ENCODE measurements at regions not wholly inside any gene's neighbourhood (a gene's known extent, or its start where the extent isn't known, plus 50 kb on each side); places are given as distances from the start of the nearest gene placed in this dataset.

- H4K5ac ChIP-seq (ENCODE audit: low read depth, low read length): no peak overlapping the region
- no peak overlapping the region for H3K4ac ChIP-seq (ENCODE audit: low read depth, low read length)
- 76% methylated on average over 9 of the region's 13 CpGs; no CpG with 5 or more reads in 1 of the 2 experiments for WGBS, 2 experiments (ENCODE audit: extremely low coverage in 2 of 2, insufficient read length in 1 of 2)
- no peak overlapping the region for H3K23ac ChIP-seq (ENCODE audit: low read depth, low read length)
- H3K4me3 ChIP-seq (ENCODE audit: insufficient read depth, low read depth, low read length): no peak overlapping the region
- H2BK20ac ChIP-seq (ENCODE audit: low read depth, low read length): no peak overlapping the region
- no peaks in the 10 kb centered on the region for H3K79me1 ChIP-seq (ENCODE audit: low read depth in 1 of 2, low read length in 2 of 2)
- no peaks in the 10 kb centered on the region for H3K36me3 ChIP-seq (ENCODE audit: control insufficient read depth, insufficient read depth, low read length)
- ChIA-PET CTCF (no interaction called here), POLR2A (ENCODE audit: unreplicated experiment) (no interaction called here)
- no peak overlapping the region for H3K56ac ChIP-seq (ENCODE audit: extremely low read depth, insufficient read depth, low read length)
- no peak overlapping the region for H3K9ac ChIP-seq (ENCODE audit: low read depth, low read length)
- dilution Hi-C loops (cut with HindIII; ENCODE audit: low sequenced_read_pairs, unreplicated experiment): no loop called here
- no peaks in the 10 kb centered on the region for H3K9me1 ChIP-seq (ENCODE audit: insufficient read depth, low read length)
- H3K9me3 ChIP-seq (ENCODE audit: control insufficient read depth, insufficient read depth, low read length): no peaks in the 10 kb centered on the region; the same call in 1 of the 2 replicates
- H2AK5ac ChIP-seq (ENCODE audit: low read depth, low read length): no peak overlapping the region
- no peaks in the 10 kb centered on the region for H4K20me1 ChIP-seq (ENCODE audit: insufficient read depth, low read length)
- H3K4me2 ChIP-seq (ENCODE audit: low read depth, low read length): no peak overlapping the region
- H3K18ac ChIP-seq (ENCODE audit: low read depth, low read length): no peak overlapping the region
- ATAC-seq (ENCODE audit: low read depth) (no peak), DNase-seq (no peak)
- no TSS peak for BruUV-seq (replicated peaks)
- H2BK120ac ChIP-seq (ENCODE audit: low read depth, low read length): no peak overlapping the region
- no peaks in the 10 kb centered on the region for H3K4me1 ChIP-seq (ENCODE audit: control insufficient read depth, insufficient read depth, low read length)
- H2AK9ac ChIP-seq (replicated peaks; ENCODE audit: low read depth, low read length, poor library complexity): no peak overlapping the region
- no peak overlapping the region for H4K91ac ChIP-seq (ENCODE audit: insufficient read depth, low read depth, low read length)
- H3K14ac ChIP-seq (replicated peaks; ENCODE audit: low read depth, low read length): no peak overlapping the region
- no peak overlapping the region for H2AFZ ChIP-seq (replicated peaks; ENCODE audit: low read length, poor library complexity)
- no peak overlapping the region for H4K8ac ChIP-seq (ENCODE audit: low read depth in 2 of 2, low read length in 2 of 2)
- intact Hi-C loops (cut with micrococcal nuclease): no loop called here
- H3K27ac ChIP-seq (ENCODE audit: insufficient read depth, low read length): no peak overlapping the region
- no peak overlapping the region for H2BK15ac ChIP-seq (ENCODE audit: low read depth, low read length)
- in situ Hi-C loops (cut with MboI; ENCODE audit: low sequenced_read_pairs): no loop called here
- TF ChIP-seq POLR2A (IDR thresholded peaks at IDR 0.05; ENCODE audit: low read depth, low read length): no peak
- TF ChIP-seq MAFK (IDR thresholded peaks at IDR 0.05; ENCODE audit: low read depth, low read length): no peak
- TF ChIP-seq, protein P1, sequence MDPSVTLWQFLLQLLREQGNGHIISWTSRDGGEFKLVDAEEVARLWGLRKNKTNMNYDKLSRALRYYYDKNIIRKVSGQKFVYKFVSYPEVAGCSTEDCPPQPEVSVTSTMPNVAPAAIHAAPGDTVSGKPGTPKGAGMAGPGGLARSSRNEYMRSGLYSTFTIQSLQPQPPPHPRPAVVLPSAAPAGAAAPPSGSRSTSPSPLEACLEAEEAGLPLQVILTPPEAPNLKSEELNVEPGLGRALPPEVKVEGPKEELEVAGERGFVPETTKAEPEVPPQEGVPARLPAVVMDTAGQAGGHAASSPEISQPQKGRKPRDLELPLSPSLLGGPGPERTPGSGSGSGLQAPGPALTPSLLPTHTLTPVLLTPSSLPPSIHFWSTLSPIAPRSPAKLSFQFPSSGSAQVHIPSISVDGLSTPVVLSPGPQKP (IDR thresholded peaks at IDR 0.05; ENCODE audit: borderline replicate concordance, low read depth, low read length): no peak
- TF ChIP-seq CEBPB (IDR thresholded peaks at IDR 0.05; ENCODE audit: low read depth, low read length): no peak
- TF ChIP-seq RAD21 (IDR thresholded peaks at IDR 0.05; ENCODE audit: low read length): no peak
- no peak for TF ChIP-seq CTCF (conservative IDR thresholded peaks at IDR 0.05; ENCODE audit: low read depth, low read length)
- TF ChIP-seq MAZ (IDR thresholded peaks at IDR 0.05; ENCODE audit: borderline replicate concordance, low read depth, low read length): no peak
- TF ChIP-seq NFE2L2 (IDR thresholded peaks at IDR 0.05; ENCODE audit: low read depth, low read length): no peak
- TF ChIP-seq CHD1 (IDR thresholded peaks at IDR 0.05; ENCODE audit: low read depth, low read length): no peak
- TF ChIP-seq FOS (IDR thresholded peaks at IDR 0.05; ENCODE audit: low read depth, low read length): no peak
- TF ChIP-seq USF2 (IDR thresholded peaks at IDR 0.05; ENCODE audit: low read depth, low read length): no peak
- TF ChIP-seq MXI1 (IDR thresholded peaks at IDR 0.05; ENCODE audit: borderline replicate concordance, low read depth, low read length): no peak
- no peak for TF ChIP-seq BHLHE40 (IDR thresholded peaks at IDR 0.05; ENCODE audit: low read depth, low read length)
- no peak for TF ChIP-seq RCOR1 (IDR thresholded peaks at IDR 0.05; ENCODE audit: insufficient replicate concordance, low read length)
- TF ChIP-seq RFX5 (IDR thresholded peaks at IDR 0.05; ENCODE audit: low read depth, low read length): no peak
- no peak for TF ChIP-seq SMC3 (IDR thresholded peaks at IDR 0.05; ENCODE audit: low read depth, low read length)
- H3K27me3 ChIP-seq (ENCODE audit: control insufficient read depth, insufficient read depth, low read length): peaks cover 13% of the 10 kb centered on the region; the same call in 1 of the 2 replicates
- H2BK5ac ChIP-seq (ENCODE audit: low read depth, low read length, poor library complexity, severe bottlenecking): no peak overlapping the region
Measured at GRCh38 chr14:101289230-101289690, 272.0 kb upstream of the DIO3 start.
